GM23248 (cell line): ENCODE measurements at regions not wholly inside any gene's neighbourhood (a gene's known extent, or its start where the extent isn't known, plus 50 kb on each side); places are given as distances from the start of the nearest gene placed in this dataset.

Experiments
- DNase-seq: peaks from one replicate; pipeline ENCODE4 v3.0.0-alpha.2; 2015
- H2AFZ ChIP-seq: fragments of 200-600 bp; sonication (generic); 2 replicates; pipeline ENCODE4 v1.6.1; 2016; ENCODE audit warnings: antibody characterized with exemption
- H3F3A ChIP-seq: fragments of 200-600 bp; sonication (generic); 2 replicates; pipeline ENCODE4 v1.6.1; 2016; ENCODE audit warnings: mild to moderate bottlenecking, antibody characterized with exemption, mixed run types; ENCODE audit not compliant: insufficient read depth
- H3K27ac ChIP-seq: fragments of 200-600 bp; sonication (generic); 2 replicates; pipeline ENCODE4 v1.5.1; 2016; ENCODE audit warnings: mild to moderate bottlenecking
- H3K27me3 ChIP-seq: fragments of 200-600 bp; sonication (generic); replicated peaks from 2 replicates; pipeline ENCODE4 v1.6.1; 2016; ENCODE audit warnings: mild to moderate bottlenecking; ENCODE audit not compliant: insufficient read depth
- H3K36me3 ChIP-seq: fragments of 200-600 bp; sonication (generic); 2 replicates; pipeline ENCODE4 v1.6.1; 2016; ENCODE audit warnings: low read depth, mild to moderate bottlenecking
- H3K4me1 ChIP-seq: fragments of 200-600 bp; sonication (generic); 2 replicates; pipeline ENCODE4 v1.6.1; 2016; ENCODE audit warnings: mild to moderate bottlenecking; ENCODE audit not compliant: insufficient read depth
- H3K4me2 ChIP-seq: fragments of 200-600 bp; sonication (generic); one replicate; pipeline ENCODE4 v1.6.1; 2016; ENCODE audit warnings: mild to moderate bottlenecking; ENCODE audit not compliant: unreplicated experiment
- H3K4me3 ChIP-seq: fragments of 200-600 bp; sonication (generic); 2 replicates; pipeline ENCODE4 v1.5.1; 2016; ENCODE audit warnings: mild to moderate bottlenecking
- H3K79me2 ChIP-seq: fragments of 200-600 bp; sonication (generic); 2 replicates; pipeline ENCODE4 v1.6.1; 2016; ENCODE audit warnings: mild to moderate bottlenecking; ENCODE audit not compliant: insufficient read depth
- H3K9ac ChIP-seq: fragments of 200-600 bp; sonication (generic); 2 replicates; pipeline ENCODE4 v1.6.1; 2016; ENCODE audit warnings: mild to moderate bottlenecking
- H3K9me2 ChIP-seq: fragments of 200-600 bp; sonication (generic); 2 replicates; pipeline ENCODE4 v1.6.1; 2016; ENCODE audit warnings: mixed run types, mild to moderate bottlenecking, moderate library complexity; ENCODE audit not compliant: insufficient read depth
- H3K9me3 ChIP-seq: fragments of 200-600 bp; sonication (generic); one replicate; pipeline ENCODE4 v1.6.1; 2017; ENCODE audit warnings: low read depth
- H4K20me1 ChIP-seq: fragments of 200-600 bp; sonication (generic); 2 replicates; pipeline ENCODE4 v1.6.0; 2016; ENCODE audit not compliant: insufficient read depth
- EZH2 ChIP-seq: fragments of 200-600 bp; sonication (generic); IDR thresholded peaks from 2 replicates; pipeline ENCODE4 v1.6.1; 2018; ENCODE audit warnings: antibody characterized with exemption, mild to moderate bottlenecking; ENCODE audit not compliant: insufficient read depth, poor library complexity, severe bottlenecking
- EZH2phosphoT487 ChIP-seq: fragments of 200-600 bp; sonication (generic); IDR thresholded peaks from 2 replicates; pipeline ENCODE4 v1.6.1; 2018; ENCODE audit warnings: antibody characterized with exemption, moderate library complexity, mild to moderate bottlenecking, low read depth; ENCODE audit not compliant: insufficient read depth
- WGBS, 2 experiments: methylation state at CpG; one replicate each; pipeline ENCODE4 v1.1.6; 2015 to 2017; ENCODE audit warnings: low lambda C conversion rate in 2 of 2, low coverage in 1 of 2; ENCODE audit errors: missing lambda C conversion rate in 2 of 2; 5-methylcytosine and 5-hydroxymethylcytosine counted together
- in situ Hi-C: fragments of 300-500 bp; cut with MboI; formaldehyde crosslinking; loops from 2 replicates; pipeline ENCODE4 v1.15.0; 2020

GRCh38 chr18:47457614-47458013 is 206.2 kb upstream of the SKOR2 start:
- no peak overlapping the region for H3K4me2 ChIP-seq
- DNase-seq = no peak
- no peak overlapping the region for H3K4me3 ChIP-seq
- TF ChIP-seq EZH2phosphoT487 = no peak
- TF ChIP-seq EZH2 = no peak
- no peaks in the 10 kb centered on the region for H3K79me2 ChIP-seq
- no peaks in the 10 kb centered on the region for H3K9me2 ChIP-seq
- no peaks in the 10 kb centered on the region for H3K9me3 ChIP-seq
- no peaks in the 10 kb centered on the region for H3F3A ChIP-seq
- in situ Hi-C loops = no loop called here
- H3K27ac ChIP-seq = no peak overlapping the region
- no peaks in the 10 kb centered on the region for H3K36me3 ChIP-seq
- no peaks in the 10 kb centered on the region for H4K20me1 ChIP-seq
- no peak overlapping the region for H3K9ac ChIP-seq
- H3K4me1 ChIP-seq = no peaks in the 10 kb centered on the region
- H2AFZ ChIP-seq = no peak overlapping the region
- 0 to 5% methylated on average over 1 of the region's 1 CpG for whole genome bisulfite sequencing, 2 experiments
- no peaks in the 10 kb centered on the region for H3K27me3 ChIP-seq

GRCh38 chr18:47453038-47453437 is 201.6 kb upstream of the SKOR2 start:
- Histone ChIP-seq H3K9me2 (no peaks in the 10 kb centered on the region), H4K20me1 (no peaks in the 10 kb centered on the region), H2AFZ (no peak overlapping the region), H3K36me3 (no peaks in the 10 kb centered on the region), H3K9me3 (no peaks in the 10 kb centered on the region), H3K9ac (no peak overlapping the region), H3K4me3 (no peak overlapping the region), H3K4me1 (no peaks in the 10 kb centered on the region), H3K79me2 (no peaks in the 10 kb centered on the region), H3K4me2 (no peak overlapping the region), H3F3A (no peaks in the 10 kb centered on the region), H3K27ac (no peak overlapping the region), H3K27me3 (no peaks in the 10 kb centered on the region)
- no peak for DNase-seq
- no peak for TF ChIP-seq EZH2phosphoT487
- no peak for TF ChIP-seq EZH2
- WGBS, 2 experiments = 38 to 39% methylated on average over 4 of the region's 4 CpGs
- in situ Hi-C loops = no loop called here

- Histone ChIP-seq H3K9ac (no peak overlapping the region), H3K27ac (no peak overlapping the region), H3K79me2 (no peaks in the 10 kb centered on the region), H3K9me3 (no peaks in the 10 kb centered on the region), H3K4me3 (no peak overlapping the region), H3K27me3 (no peaks in the 10 kb centered on the region), H3F3A (no peaks in the 10 kb centered on the region), H3K36me3 (no peaks in the 10 kb centered on the region), H3K9me2 (no peaks in the 10 kb centered on the region), H3K4me2 (no peak overlapping the region), H4K20me1 (no peaks in the 10 kb centered on the region), H3K4me1 (no peaks in the 10 kb centered on the region), H2AFZ (no peak overlapping the region)
- no peak for DNase-seq
- TF ChIP-seq EZH2 (no peak), EZH2phosphoT487 (no peak)
- 48 to 59% methylated on average over 6 of the region's 6 CpGs for WGBS, 2 experiments
- in situ Hi-C loops = no loop called here
Measured at GRCh38 chr18:47448956-47449355, 197.5 kb upstream of the SKOR2 start.

GRCh38 chr18:47441914-47442313 is 190.5 kb upstream of the SKOR2 start:
- Histone ChIP-seq H3K79me2 (no peaks in the 10 kb centered on the region), H3K4me2 (no peak overlapping the region), H3K9ac (no peak overlapping the region), H3K9me2 (no peaks in the 10 kb centered on the region), H4K20me1 (no peaks in the 10 kb centered on the region), H3K27ac (no peak overlapping the region), H2AFZ (no peak overlapping the region), H3K36me3 (no peaks in the 10 kb centered on the region), H3K4me1 (no peaks in the 10 kb centered on the region), H3F3A (no peaks in the 10 kb centered on the region), H3K4me3 (no peak overlapping the region), H3K27me3 (no peaks in the 10 kb centered on the region), H3K9me3 (no peaks in the 10 kb centered on the region)
- in situ Hi-C loops = no loop called here
- no peak for DNase-seq
- no peak for TF ChIP-seq EZH2phosphoT487
- TF ChIP-seq EZH2 = no peak
- WGBS, 2 experiments = 2 to 6% methylated on average over 4 of the region's 4 CpGs

GRCh38 chr18:47438001-47438400 is 186.5 kb upstream of the SKOR2 start:
- Histone ChIP-seq H3F3A (no peaks in the 10 kb centered on the region), H3K9ac (no peak overlapping the region), H3K9me3 (no peaks in the 10 kb centered on the region), H3K9me2 (no peaks in the 10 kb centered on the region), H3K79me2 (no peaks in the 10 kb centered on the region), H4K20me1 (no peaks in the 10 kb centered on the region), H3K4me2 (no peak overlapping the region), H2AFZ (no peak overlapping the region), H3K27ac (no peak overlapping the region), H3K4me3 (no peak overlapping the region), H3K36me3 (no peaks in the 10 kb centered on the region), H3K4me1 (no peaks in the 10 kb centered on the region), H3K27me3 (no peaks in the 10 kb centered on the region)
- in situ Hi-C loops = no loop called here
- TF ChIP-seq EZH2phosphoT487 (no peak), EZH2 (no peak)
- DNase-seq = no peak
